Ishikawa (cell line): ENCODE measurements at regions not wholly inside any gene's neighbourhood (a gene's known extent, or its start where the extent isn't known, plus 50 kb on each side); places are given as distances from the start of the nearest gene placed in this dataset.

Experiments used
- CEBPB ChIP-seq: IDR thresholded peaks from 2 replicates; pipeline ENCODE4 v1.6.1; 2012
- EGR1 ChIP-seq: IDR thresholded peaks from 2 replicates; pipeline ENCODE4 v1.6.1; 2012
- EP300 ChIP-seq: IDR thresholded peaks from 2 replicates; pipeline ENCODE4 v1.6.1; 2012; ENCODE audit warnings: borderline replicate concordance
- MAX ChIP-seq: IDR thresholded peaks from 2 replicates; pipeline ENCODE4 v1.6.1; 2012
- RAD21 ChIP-seq: IDR thresholded peaks from 2 replicates; pipeline ENCODE4 v1.6.1; 2012; ENCODE audit warnings: low read depth
- TAF1 ChIP-seq: IDR thresholded peaks from 2 replicates; pipeline ENCODE4 v1.6.1; 2012; ENCODE audit warnings: low read depth, mild to moderate bottlenecking
- USF1 ChIP-seq: IDR thresholded peaks from 2 replicates; pipeline ENCODE4 v1.6.1; 2012
- YY1 ChIP-seq: IDR thresholded peaks from 2 replicates; pipeline ENCODE4 v1.6.1; 2012; ENCODE audit warnings: low read depth
- ZBTB7A ChIP-seq: IDR thresholded peaks from 2 replicates; pipeline ENCODE4 v1.6.1; 2012; ENCODE audit warnings: low read depth

GRCh38 chr13:90253806-90254205 lies 1093.7 kb upstream of the MIR17HG start:
- TF ChIP-seq EP300 (no peak), TAF1 (no peak), CEBPB (no peak), YY1 (no peak), MAX (no peak), USF1 (no peak), EGR1 (no peak), ZBTB7A (no peak), RAD21 (no peak)
